Upper lobe of left lung (tissue), 4 donors: ENCODE measurements at regions not wholly inside any gene's neighbourhood (a gene's known extent, or its start where the extent isn't known, plus 50 kb on each side); places are given as distances from the start of the nearest gene placed in this dataset.

Source experiments
- EP300 ChIP-seq, 4 donors: sonication (generic); formaldehyde crosslinking; IDR thresholded peaks; one replicate each; pipeline ENCODE4 v1.5.1; 2017; ENCODE audit warnings: antibody characterized with exemption in 4 of 4, control low read depth in 2 of 4
- POLR2AphosphoS5 ChIP-seq, 2 donors: sonication (generic); formaldehyde crosslinking; IDR thresholded peaks; one replicate each; pipeline ENCODE4 v1.5.1; 2017; ENCODE audit warnings: antibody characterized with exemption in 2 of 2
- TF ChIP-seq, protein P1 (sequence below), 6 experiments: fragments of 450-650 bp in 4 of 6; fragments of 200-600 bp in 2 of 6; sonication (generic) in 2 of 6; IDR thresholded peaks; one replicate each; pipeline ENCODE4 v1.5.1; 2016 to 2019; ENCODE audit warnings: antibody characterized with exemption in 6 of 6

DNA sequence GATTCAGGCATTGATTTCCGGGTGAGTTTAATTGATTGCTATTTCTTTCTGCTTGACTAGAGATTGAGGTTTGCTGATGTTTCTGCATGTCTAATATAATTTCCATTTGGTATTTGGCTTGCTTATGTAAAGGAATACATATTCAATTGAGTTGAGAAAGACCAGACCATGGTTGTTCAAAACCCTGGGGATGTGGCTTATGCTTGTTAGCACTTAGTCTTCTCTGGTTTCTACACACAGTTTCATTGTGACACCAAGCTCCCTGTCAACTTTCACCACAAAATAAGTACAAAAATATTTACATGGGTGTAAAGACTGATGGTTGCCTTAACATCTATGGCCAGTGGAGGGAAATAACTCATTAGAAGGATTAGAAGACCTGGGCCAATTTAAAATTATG is 209.6 kb downstream of the CDH26 start:
- TF ChIP-seq, protein P1, sequence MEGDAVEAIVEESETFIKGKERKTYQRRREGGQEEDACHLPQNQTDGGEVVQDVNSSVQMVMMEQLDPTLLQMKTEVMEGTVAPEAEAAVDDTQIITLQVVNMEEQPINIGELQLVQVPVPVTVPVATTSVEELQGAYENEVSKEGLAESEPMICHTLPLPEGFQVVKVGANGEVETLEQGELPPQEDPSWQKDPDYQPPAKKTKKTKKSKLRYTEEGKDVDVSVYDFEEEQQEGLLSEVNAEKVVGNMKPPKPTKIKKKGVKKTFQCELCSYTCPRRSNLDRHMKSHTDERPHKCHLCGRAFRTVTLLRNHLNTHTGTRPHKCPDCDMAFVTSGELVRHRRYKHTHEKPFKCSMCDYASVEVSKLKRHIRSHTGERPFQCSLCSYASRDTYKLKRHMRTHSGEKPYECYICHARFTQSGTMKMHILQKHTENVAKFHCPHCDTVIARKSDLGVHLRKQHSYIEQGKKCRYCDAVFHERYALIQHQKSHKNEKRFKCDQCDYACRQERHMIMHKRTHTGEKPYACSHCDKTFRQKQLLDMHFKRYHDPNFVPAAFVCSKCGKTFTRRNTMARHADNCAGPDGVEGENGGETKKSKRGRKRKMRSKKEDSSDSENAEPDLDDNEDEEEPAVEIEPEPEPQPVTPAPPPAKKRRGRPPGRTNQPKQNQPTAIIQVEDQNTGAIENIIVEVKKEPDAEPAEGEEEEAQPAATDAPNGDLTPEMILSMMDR (IDR thresholded peaks at IDR 0.05): no peak
- no peak for TF ChIP-seq POLR2AphosphoS5 (IDR thresholded peaks at IDR 0.05)
- no peak for TF ChIP-seq EP300 (IDR thresholded peaks at IDR 0.05)
